Neural progenitor cell (in vitro differentiated cells): ENCODE measurements at regions not wholly inside any gene's neighbourhood (a gene's known extent, or its start where the extent isn't known, plus 50 kb on each side); places are given as distances from the start of the nearest gene placed in this dataset.

Experiments used
- EZH2 ChIP-seq: fragments of 200-600 bp; sonication (generic); IDR thresholded peaks from 2 replicates; pipeline ENCODE4 v1.6.1; 2017; ENCODE audit warnings: antibody characterized with exemption, mild to moderate bottlenecking, moderate library complexity
- TF ChIP-seq, protein P1 (sequence below): fragments of 200-600 bp; sonication (generic); IDR thresholded peaks from 2 replicates; pipeline ENCODE4 v1.5.1; 2017; ENCODE audit warnings: antibody characterized with exemption, mild to moderate bottlenecking

DNA sequence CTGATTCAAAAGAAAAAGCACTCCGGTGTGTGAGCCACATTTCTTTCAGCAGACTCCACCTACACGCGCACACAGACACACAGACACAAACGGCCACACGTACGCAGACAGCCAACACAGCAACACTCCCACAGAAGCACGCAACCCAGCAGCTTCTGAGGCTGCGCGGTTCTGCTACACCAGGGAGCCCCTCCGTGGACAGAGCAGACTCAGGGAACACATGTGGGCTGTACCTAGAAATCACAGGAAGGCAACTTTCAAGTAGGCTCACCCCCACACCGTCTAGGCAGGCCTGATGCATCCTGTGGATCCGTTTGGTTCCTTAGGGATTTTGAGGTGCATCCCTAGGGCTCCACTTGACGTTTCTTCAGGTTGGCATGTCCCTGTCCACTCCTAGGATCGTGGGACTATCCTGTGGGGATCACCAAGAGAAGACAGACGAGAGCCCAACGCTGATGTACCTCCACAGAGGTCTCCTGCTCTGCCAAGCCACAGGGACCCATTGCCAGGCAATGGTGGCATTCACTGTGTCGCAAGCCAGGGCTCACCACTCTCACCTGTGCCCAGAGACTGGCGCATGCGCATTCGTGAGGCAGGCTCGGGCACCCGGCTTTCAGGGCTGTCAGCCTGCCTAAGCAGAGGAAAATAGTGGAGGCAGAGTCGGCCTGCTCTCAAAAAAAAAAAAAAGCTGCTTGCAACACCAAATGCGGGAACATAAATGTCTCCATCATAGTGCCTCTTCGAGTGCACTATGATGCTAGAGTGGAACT lies 2333.3 kb downstream of the TP53TG3F start:
- TF ChIP-seq, protein P1, sequence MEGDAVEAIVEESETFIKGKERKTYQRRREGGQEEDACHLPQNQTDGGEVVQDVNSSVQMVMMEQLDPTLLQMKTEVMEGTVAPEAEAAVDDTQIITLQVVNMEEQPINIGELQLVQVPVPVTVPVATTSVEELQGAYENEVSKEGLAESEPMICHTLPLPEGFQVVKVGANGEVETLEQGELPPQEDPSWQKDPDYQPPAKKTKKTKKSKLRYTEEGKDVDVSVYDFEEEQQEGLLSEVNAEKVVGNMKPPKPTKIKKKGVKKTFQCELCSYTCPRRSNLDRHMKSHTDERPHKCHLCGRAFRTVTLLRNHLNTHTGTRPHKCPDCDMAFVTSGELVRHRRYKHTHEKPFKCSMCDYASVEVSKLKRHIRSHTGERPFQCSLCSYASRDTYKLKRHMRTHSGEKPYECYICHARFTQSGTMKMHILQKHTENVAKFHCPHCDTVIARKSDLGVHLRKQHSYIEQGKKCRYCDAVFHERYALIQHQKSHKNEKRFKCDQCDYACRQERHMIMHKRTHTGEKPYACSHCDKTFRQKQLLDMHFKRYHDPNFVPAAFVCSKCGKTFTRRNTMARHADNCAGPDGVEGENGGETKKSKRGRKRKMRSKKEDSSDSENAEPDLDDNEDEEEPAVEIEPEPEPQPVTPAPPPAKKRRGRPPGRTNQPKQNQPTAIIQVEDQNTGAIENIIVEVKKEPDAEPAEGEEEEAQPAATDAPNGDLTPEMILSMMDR = no peak
- no peak for TF ChIP-seq EZH2
